Epithelial cell of proximal tubule (primary cell): ENCODE measurements at regions not wholly inside any gene's neighbourhood (a gene's known extent, or its start where the extent isn't known, plus 50 kb on each side); places are given as distances from the start of the nearest gene placed in this dataset.
A peak's percentile ranks its signal among the peaks of the same experiment; 100 is the strongest.

Source experiments
- DNase-seq: peaks from one replicate; pipeline ENCODE4 v3.0.0-alpha.2; 2011; ENCODE audit warnings: low read depth
- H3K4me3 ChIP-seq: 2 replicates; pipeline ENCODE4 v1.5.1; 2011; ENCODE audit warnings: low read depth, mild to moderate bottlenecking, low read length
- CTCF ChIP-seq: conservative IDR thresholded peaks from 2 replicates; pipeline ENCODE4 v1.5.1; 2012; ENCODE audit warnings: low read depth, mild to moderate bottlenecking, low read length

GRCh38 chr1:185487936-185488335 is 170.9 kb upstream of the IVNS1ABP start:
- H3K4me3 ChIP-seq, result no peak overlapping the region
- no peak for DNase-seq
- TF ChIP-seq CTCF, result no peak

GRCh38 chr1:185487026-185487425 is 170.0 kb upstream of the IVNS1ABP start:
- no peak for DNase-seq
- H3K4me3 ChIP-seq, result no peak overlapping the region
- TF ChIP-seq CTCF, result no peak

- TF ChIP-seq CTCF, result no peak
- no peak overlapping the region for H3K4me3 ChIP-seq
- DNase-seq, result no peak
These were observed 169.3 kb upstream of the IVNS1ABP start for GRCh38 chr1:185486346-185486745.

- DNase-seq, result peak; percentile 99
- H3K4me3 ChIP-seq, result no peak overlapping the region
- TF ChIP-seq CTCF, result no peak
These were observed 166.8 kb upstream of the IVNS1ABP start for GRCh38 chr1:185483664-185484450.

GRCh38 chr1:185483217-185483616 is 166.2 kb upstream of the IVNS1ABP start:
- no peak for TF ChIP-seq CTCF
- no peak for DNase-seq
- no peak overlapping the region for H3K4me3 ChIP-seq

- H3K4me3 ChIP-seq, result no peak overlapping the region
- DNase-seq, result no peak
- no peak for TF ChIP-seq CTCF
These were observed 163.5 kb upstream of the IVNS1ABP start for GRCh38 chr1:185480545-185480944.

GRCh38 chr1:185479796-185480195 is 162.8 kb upstream of the IVNS1ABP start:
- TF ChIP-seq CTCF, result no peak
- H3K4me3 ChIP-seq, result no peak overlapping the region
- DNase-seq, result no peak
